Hematopoietic multipotent progenitor cell treated with erythropoietin and hydrocortisone succinate and interleukin-3 and kit ligand, for 8 days (in vitro differentiated cells): ENCODE measurements at regions not wholly inside any gene's neighbourhood (a gene's known extent, or its start where the extent isn't known, plus 50 kb on each side); places are given as distances from the start of the nearest gene placed in this dataset.

ENCODE experiments used
- DNase-seq: peaks from one replicate; pipeline ENCODE4 v3.0.0-alpha.2; 2015

DNA sequence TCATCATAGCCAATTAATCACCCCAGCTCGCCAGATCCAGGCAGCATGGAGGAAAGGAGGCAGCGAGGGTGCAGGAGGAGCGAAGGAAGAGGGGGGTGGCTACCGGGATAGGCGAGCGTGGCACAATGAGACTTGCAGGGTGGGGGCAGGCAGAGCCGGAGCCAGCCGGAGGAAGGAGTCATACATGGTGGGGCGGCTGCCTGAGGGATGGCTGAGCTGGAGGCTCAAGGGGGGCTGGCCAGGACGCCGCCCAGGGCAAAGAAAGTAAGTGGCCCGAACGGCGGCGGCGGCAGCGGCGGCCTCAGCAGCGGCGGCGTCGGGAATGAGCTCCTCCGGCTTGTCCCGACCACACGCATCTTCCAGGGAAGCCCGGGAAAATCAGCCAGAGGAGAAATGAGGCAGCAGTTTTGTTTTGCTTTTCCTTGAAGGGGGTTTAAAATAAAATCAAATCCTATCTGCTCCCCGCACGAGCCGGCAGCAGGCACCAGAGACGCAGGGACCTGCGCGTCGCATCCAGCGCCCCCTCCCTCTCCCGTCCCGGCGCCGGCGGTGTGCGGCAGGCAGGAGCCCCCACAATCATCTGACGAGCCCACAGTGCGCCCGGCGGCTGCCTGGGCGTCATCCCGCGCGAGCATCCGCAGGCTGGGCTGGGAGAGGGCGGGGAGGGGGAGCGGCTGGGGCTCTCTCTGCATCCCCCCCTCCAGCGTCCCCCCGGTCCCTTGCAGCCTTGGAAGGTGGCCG, 263.6 kb downstream of the CTTN start:
- no peak for DNase-seq

DNA sequence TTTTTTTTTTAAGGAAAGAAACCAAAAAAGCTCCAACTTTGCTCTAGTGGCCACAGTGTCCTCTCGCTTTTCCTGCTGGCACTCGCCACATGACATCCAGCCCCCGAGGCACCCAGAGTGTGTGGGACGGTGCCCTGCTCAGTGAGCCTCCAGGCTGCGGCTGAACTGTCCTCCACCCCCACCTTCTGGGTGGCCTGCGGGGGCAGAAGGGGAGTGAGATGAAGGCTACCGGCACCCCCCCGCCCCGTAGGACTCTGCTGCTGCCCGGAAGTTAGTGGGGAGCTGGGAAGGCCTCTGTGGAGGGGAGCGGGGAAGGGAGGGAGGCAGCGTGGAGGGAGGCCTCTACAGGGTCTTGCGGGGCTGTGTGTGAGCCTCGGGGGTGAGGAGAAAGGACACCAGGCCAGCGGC, 264.4 kb downstream of the CTTN start:
- no peak for DNase-seq

DNA sequence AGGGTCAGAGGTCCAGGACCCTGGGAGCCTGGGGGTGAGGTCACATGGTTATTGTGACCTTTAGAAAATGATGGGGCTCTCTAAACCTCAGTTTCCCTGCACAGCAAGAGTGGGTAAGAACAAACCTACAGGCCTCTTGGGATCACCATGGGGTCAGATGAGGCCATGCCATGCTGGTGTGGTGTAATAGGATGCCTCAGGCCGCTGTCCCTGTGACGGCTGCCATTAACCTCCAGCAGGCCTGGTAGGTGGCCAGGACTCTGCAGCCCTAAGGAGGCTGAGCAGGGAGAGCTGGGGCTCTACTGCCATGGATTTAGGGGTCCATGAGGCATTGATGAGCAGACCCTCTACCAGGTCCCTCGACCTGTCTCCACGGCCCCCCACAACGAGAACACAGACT, 265.5 kb downstream of the CTTN start:
- DNase-seq = no peak

DNA sequence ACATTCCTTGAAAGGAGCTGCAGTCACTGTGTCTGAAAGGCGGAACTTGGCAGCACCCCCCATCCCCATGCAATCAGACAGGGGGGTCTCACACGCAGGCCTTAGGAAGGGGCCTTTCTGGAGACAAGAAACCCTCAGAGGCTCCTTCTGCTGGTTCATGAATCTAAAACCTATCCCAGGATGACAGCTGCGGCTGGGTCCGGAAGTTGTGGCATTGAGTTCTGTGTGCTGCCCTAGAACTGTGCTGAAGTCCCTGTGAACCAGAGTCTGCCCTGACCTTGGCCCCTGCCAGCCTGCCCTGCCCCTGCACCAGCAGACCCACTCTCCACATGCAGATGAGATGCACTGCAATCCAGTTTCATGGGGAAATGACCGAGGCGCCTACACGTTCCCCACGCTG, 268.0 kb downstream of the CTTN start:
- no peak for DNase-seq

DNA sequence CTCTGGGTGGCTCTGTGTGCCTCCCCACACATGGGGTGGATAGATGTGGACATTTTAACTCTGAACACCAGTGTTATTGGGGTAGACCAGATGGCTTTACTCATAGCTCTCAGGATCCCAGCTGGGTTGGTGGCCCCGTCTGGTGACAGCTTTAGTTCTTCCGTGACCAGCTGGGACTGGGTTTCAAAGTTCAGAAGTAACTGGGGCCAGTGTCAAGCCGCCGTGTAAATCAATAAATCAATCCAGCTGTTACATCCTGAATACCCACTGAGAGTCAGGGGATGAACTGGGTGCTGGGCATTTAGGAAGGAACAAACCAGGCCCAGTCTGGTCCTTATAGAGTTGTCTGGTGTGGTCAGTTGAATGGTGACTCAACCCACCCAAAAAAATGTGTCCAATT, 269.4 kb downstream of the CTTN start:
- DNase-seq = no peak

DNA sequence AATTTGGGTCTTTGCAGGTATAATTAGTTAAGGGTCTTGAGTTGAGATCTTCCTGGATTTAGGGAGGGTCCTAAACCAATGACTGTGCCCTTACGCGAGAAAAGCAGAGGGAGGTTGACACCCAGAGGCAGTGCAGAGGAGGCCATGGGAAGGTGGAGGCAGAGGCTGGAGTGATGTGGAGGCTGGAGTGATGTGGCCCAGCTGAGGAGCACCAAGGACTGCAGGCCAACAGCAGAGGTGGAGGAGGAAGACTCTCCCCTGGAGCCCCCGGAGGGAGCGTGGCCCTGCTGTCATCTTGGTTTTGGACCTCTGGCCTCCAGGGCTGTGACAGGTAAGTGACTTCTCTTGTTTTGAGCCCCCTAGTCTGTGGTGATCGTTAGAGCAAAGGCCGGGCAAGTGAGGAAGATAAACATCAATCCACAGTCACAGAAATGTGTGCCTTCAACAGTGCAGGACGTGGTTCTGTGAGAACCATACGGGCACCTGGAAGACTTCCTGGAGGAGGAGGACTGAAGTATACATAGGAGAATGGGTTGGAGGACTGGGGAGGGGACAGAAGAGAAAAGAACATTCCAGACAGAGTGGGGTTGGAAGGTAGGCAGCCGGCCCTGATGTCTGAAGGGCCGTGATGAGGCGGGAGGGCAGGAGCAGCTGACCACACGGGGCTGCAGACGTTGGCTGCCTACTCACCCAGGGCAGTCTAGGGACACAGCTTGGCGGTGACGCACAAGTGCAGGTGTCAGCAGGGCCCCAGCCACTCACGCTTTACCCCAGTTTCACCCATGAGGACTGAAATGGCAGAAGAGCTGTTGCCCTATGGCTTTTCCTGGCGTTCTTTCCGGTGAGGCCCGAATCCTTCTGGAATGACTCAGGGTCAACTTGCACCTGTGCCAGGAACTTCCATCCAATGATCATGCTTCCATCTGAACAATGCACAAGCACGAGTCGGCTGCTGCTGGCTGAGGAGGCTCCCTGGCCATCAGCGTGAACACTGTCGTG, 270.2 kb downstream of the CTTN start:
- DNase-seq = no peak

DNA sequence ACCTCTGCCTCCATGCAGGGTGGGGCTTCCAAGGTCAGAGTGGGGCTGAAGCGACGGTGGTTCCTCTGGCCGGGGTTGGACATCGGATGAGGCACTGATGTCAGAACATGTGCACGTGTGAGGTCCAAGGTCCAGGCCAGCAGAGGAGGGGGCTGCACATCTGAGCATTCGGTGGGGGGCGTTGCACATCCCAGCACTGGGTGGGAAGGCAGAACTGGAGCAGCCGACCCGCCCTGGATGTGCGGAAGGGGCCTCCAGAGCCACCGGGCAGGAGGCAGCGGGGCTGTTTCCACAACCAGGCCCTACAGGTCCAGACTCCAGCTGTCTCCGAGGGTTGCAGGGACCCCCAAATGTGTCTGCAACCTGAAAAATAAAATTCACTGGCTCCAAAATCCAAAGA, 271.0 kb downstream of the CTTN start:
- DNase-seq = no peak

DNA sequence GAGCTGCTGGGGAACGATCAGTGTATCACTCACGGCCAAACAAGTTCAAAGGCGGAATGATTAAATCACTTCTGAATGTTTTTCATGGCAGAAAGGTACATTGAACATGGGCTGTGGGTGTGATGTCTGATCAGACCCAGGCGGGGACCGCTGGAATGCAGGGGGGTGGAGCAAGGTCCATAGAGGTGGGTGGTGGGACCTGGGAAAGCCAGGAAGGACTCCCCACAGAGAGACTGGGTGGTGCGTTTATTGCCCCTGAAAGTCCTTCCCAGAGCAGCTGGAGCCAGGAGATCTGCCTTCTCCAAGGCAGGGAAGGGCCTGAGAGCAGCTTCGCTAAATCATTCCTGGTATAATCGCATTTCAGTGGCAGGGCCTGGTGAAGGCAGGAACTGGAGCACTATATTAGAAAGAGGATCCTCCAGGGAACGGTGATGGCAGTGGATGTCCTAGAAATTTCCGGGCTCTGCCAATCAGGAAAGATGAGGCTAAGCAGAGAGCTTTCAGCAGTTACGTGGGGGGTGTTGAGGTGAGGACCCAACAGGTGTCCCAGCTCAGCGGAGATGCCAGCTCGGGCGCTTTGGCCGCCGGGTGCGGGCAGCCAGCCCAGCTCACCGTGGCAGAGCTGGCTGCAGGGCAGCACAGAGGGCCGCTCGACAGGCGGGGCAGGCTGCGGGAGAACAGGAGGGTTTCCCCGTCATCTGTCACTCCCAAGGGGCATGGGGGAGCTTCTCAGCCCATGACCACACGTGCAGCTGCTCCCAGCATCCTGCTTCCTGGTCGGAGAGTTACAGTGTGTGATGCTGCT, 271.7 kb downstream of the CTTN start:
- no peak for DNase-seq

DNA sequence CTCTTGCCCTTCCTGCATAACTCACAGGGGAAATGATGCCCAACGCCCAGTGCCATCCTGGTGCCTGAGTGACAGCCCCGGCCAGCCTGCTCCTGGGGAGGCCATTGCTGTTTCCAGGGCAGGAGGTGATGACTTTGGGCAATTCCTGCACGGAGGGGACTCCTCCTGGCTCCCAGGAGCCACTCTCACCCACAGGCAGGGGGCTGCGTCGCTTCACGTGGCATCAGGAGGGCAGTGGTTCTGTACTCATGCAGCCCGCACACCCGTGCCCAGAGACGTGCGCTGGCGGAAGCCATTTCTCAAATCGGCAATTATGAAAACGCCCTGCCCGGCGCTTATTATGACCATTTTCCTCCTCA, 272.3 kb downstream of the CTTN start:
- no peak for DNase-seq

DNA sequence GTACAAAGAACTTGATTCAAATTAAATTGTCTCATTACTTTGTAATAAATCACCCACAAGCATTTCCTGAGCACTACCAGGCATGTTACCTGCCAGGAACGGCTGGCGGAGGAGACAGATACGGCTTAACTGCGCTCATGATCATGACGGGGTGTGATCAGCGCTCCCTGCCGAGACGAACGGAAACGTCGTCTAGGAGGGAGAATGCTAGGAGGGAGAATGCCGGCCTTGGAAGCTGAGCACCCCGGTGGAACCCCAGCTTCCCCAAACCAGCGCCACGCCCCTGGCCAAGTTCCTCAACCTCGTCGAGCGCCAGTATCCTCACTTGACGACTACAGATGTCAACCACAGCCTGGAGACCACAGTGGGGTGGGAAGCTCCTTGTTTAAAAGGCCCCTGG, 272.8 kb downstream of the CTTN start:
- no peak for DNase-seq

DNA sequence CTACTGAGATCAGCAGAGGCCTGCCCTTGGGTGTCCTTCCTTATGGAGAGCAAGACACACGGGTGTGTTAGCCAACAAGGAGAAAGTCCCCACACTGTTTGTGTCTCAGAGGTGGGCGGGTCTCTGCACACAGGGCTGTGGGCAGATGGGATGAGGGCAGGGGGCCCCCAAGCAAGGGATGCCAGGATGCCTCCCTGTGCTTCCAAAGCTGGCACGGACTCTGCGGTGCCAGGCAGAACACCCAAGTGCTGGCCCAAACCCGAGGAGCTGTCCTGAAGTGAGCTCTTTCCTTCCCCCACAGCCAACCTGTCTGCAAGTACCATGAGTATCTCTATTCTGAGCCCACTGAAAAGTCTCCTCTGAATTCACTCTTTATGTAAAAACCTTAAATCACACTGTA, 273.3 kb downstream of the CTTN start:
- no peak for DNase-seq

DNA sequence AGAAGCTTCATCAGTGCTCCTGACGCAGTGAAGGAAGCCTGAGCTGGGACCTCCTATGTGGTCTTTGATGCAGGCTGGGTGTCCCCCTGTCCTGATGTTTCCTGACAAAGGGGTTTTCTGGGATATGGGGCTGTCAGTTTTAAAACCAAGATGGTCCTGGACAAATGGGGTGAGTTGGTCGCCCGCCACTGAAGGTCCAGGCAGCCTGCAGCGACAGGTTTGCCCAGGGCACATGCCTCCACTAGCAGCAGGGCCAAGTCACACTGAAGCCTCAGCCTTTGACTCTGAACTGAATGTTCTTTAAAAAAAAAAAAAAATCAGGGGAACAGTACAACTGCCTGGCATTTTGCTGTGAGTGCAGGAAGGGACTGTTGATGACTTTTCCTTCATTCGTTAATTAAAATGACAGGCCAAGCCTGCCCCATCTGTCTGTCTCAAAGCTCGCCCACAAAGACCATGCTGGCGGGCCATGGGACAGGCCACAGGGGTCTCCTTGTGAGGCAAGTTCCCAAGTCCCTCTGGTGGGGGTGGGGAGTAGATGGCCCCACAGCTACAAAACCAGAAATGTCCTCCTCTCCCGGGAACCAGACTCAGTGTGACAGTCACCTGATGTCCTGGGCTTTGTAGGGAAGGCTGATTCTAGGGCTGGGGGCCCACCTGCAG, 274.8 kb downstream of the CTTN start:
- DNase-seq = no peak

DNA sequence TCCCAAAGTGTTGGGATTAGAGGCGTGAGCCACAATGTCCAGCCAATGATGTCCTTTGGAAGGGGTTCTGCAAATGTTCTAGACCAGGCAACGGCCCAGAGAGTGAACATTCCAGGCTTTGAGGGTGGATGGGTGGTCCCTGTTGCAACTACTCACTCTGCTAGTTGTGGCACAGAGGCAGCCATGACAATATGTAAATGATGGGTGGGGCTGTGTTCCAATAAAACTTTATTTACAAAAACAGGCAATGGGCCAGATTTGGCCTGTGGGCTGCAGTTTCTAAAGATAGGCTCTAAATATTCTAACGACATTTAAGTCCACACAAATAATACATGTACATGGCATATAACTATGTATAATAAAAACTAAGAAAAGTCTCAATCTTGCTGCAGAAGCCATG, 276.3 kb downstream of the CTTN start:
- DNase-seq = no peak

DNA sequence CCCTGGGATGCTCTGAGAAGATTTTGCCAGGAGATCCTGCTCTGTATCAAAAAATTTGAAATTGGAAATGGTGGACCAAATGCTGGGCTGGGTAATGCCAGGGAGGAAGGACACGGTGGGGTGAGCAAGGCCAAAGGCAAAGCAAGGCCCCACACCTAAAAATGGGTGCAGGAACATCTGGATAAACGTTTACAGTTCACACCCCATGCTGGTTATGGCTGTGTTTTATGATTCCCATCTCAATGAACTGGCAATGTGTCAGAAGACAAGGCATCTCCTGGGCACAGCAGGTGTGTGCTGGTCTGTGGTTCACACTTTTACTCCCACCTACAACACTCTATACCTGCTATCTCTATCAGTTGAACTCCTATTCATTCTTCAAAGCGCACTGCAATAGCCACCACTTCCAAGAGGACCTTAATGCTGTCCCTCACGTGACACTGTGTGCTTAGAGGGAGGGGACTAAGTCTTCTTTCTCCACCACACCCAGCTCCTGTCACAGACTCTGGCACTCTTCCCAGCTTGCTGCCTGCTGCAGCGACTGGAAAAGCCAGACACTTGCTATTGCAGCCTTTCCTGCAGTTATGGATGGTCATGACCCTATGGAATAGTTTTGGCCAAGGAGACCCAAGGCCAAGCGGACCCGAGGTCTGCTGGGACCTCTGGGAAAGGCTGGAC, 277.5 kb downstream of the CTTN start:
- peak; percentile 60 for DNase-seq

DNA sequence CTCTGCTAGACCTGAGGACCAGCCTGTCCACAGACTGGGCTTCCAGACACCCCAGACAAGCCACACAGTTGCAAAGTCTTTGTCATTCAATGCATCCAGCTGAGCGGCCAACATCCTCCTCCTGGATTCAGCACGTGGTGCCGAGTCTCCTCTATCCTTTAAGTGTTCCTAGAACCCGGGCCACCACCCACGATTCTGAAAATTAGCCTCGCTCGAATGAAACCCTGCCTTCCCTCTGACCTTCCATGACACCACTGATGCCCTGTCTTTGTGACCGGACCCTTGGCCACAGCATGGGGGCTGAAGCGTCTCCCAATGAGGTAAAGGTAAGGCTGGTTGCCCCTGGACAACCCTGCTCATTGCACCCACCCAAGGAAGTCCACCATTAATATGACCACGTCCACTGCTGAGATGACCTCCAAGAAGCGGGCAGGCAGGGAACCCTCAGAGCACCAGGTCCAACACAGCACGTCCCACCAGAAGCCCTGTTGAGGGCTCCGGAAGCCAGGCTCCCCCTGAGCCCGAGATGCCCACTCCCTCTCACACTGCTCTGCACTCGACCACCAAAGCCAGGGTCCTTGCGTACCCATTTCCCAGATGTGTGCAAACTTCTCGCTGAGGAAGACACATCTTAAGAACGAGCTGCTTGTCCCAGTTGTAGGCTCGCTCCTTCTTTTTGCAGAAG, 279.0 kb downstream of the CTTN start:
- DNase-seq = no peak

DNA sequence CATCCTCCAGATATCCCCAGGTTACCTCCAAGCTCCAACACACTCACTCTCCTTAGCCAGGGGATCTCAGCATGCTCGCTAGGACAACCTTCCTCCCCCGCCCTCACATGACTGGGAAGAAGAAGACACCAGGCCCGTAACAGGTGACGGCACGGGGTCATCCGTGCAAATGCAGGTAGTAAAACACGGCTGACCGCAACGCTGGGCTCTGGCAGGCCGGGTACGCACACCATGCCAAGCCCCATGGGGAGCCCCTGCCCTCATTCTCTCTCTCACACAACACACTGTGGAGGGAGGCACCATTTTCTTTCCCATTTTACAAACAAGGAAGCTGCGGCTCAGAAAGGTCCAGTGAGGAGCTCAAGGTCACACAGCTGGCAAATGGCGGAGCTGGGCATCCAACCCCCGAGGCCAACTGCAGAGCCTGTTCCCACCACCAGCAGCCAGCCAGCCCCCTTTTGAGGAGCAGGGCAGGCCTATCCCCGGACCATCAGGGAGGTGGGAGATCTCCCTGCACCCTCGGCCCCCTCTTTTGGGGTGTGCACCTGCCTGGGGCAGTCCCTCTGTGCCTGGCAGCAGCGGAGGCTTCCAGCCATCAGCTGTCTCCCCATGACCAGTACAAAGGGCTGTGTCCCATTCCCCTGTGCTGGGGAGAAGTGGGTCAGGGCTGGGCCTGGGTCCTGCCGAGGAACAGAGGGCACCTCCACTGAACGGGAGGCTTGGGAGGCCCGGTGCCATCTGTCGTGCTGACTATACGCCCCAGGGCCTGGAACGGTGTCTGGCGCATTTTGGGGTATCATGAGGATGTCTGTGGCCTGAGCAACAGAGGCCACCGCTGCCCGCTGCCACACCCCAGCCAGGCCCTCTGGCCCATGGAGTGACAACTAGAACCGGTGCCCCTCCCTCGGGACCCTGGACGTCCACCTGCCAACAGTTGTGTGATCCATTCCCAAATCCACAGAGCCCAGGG, 280.9 kb downstream of the CTTN start:
- no peak for DNase-seq

DNA sequence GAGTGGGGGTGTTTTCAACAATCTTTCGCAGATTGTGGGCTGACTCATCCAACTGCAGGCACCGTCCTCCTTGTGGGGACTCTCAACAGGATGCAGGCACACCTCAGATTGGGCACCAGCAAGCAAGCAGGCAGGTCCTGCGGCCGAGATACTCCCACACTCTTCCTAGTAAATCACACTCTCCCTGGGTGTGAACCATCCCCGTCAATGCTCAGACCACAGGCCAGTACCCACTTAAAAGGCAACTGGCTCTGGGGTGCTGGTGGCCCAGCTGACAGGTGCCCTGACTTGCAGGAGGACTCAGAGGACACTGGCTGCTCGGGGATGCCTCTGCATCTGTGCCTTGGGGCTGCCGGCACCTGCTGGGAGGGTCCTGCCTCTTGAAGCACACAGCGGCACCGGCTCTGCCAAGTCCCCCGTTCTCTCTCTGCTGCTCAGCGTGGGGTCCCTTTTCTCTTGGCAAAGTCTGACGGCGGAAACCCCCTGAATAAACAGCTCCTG, 282.5 kb downstream of the CTTN start:
- DNase-seq = no peak

DNA sequence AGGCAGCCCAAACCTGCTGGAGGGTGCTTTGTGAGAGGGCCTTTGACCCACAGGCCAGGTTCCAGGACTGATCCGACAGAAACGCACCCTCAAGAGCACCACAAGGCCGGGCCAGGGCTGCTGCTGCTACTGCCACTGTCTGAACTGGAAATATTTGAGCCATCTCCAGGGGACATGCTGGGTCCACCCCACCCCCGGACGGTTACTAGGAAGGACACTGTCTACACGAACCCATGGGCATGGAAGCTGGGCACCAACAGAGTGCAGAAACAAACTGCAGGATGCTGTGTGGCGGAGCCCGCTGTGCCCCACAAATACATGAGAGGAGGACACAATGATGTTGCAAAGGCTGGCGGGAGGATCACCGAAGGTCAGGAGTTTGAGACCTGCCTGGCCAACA, 283.7 kb downstream of the CTTN start:
- DNase-seq = no peak

DNA sequence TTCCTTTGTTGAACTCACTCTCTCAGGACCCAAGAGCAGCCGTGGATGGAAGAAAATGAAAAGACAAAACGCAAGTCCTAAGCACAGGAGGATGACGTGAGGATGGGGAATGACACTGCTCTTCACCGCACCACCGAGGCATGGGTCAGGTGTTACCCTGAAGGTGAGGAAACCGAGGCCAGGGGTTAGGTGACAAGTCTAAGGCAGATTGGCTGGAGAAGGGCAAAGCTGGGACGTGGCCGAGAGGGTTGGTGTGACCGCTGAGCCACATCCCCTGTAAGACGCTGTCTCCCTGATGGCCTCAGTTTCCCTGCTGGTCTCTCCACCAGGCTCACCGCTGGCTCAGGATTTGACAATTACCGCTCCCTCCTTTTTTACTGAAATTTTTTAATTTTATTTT, 284.4 kb downstream of the CTTN start:
- DNase-seq = no peak

DNA sequence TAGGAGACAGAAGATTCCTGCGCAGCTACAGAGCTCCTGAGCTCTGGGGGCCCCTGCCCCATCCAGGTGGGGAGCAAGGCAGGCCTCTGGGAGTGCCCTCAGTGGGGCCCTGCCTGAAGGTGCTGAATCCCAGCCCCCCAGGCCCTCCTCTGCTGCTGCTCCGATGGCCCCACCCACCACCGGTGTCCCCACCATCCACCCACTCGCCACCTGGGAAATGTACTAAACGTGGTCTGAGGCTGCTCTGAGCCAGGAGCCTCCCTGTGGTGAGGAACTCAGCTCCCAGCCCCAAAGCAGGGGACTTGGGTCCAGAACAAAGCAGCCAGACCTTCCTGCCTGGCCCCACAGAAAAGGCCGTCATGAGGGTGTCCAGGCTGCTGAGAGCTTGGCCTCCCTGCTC, 289.4 kb downstream of the CTTN start:
- no peak for DNase-seq
